Esophagus muscularis mucosa (tissue), 3 donors: ENCODE measurements at regions not wholly inside any gene's neighbourhood (a gene's known extent, or its start where the extent isn't known, plus 50 kb on each side); places are given as distances from the start of the nearest gene placed in this dataset.

ENCODE experiments used
- CTCF ChIP-seq, 3 experiments: fragments of 200-600 bp in 2 of 3; fragments of 450-650 bp in 1 of 3; sonication (generic) in 2 of 3; IDR thresholded peaks; one replicate each; pipeline ENCODE4 v1.5.1; 2017 to 2019; ENCODE audit warnings: antibody characterized with exemption in 3 of 3, mild to moderate bottlenecking in 2 of 3, moderate library complexity in 1 of 3
- EP300 ChIP-seq: sonication (generic); formaldehyde crosslinking; IDR thresholded peaks from one replicate; pipeline ENCODE4 v1.6.1; 2017; ENCODE audit warnings: antibody characterized with exemption

GRCh38 chr3:110479731-110480130, 591.9 kb upstream of the NECTIN3 start:
- no peak for TF ChIP-seq CTCF (IDR thresholded peaks at IDR 0.05)
- TF ChIP-seq EP300 = no peak
